Transverse colon (tissue), 4 donors: ENCODE measurements at regions not wholly inside any gene's neighbourhood (a gene's known extent, or its start where the extent isn't known, plus 50 kb on each side); places are given as distances from the start of the nearest gene placed in this dataset.

Experiments
- CTCF ChIP-seq, 5 experiments: fragments of 200-600 bp in 3 of 5; fragments of 450-650 bp in 2 of 5; sonication (generic) in 3 of 5; IDR thresholded peaks; 1 replicate in 2 of 5; 2 replicates in 3 of 5; pipeline ENCODE4 v1.5.1; 2016 to 2017; ENCODE audit warnings: antibody characterized with exemption in 5 of 5, inconsistent platforms in 3 of 5, mild to moderate bottlenecking in 2 of 5, moderate library complexity in 1 of 5
- POLR2A ChIP-seq: fragments of 450-650 bp; IDR thresholded peaks from one replicate; pipeline ENCODE4 v1.6.1; 2016; ENCODE audit warnings: antibody characterized with exemption, mild to moderate bottlenecking, moderate library complexity
- POLR2AphosphoS5 ChIP-seq, 3 donors: sonication (generic); formaldehyde crosslinking; IDR thresholded peaks; one replicate each; pipeline ENCODE4 v1.6.1; 2016; ENCODE audit warnings: antibody characterized with exemption in 3 of 3

- TF ChIP-seq CTCF (IDR thresholded peaks at IDR 0.05) (no peak), POLR2A (no peak), POLR2AphosphoS5 (IDR thresholded peaks at IDR 0.05) (no peak)
Measured at GRCh38 chr13:105974380-105974779, 561.1 kb downstream of the EFNB2 start.
